GM11168 (cell line): ENCODE measurements at regions not wholly inside any gene's neighbourhood (a gene's known extent, or its start where the extent isn't known, plus 50 kb on each side); places are given as distances from the start of the nearest gene placed in this dataset.

Experiments used
- in situ Hi-C: fragments of 300-500 bp; cut with MboI; formaldehyde crosslinking; loops from one replicate; pipeline ENCODE4 v1.12.0; 2022; ENCODE audit warnings: low sequenced_read_pairs; ENCODE audit not compliant: unreplicated experiment

GRCh38 chr10:43901302-43901701 lies 252.6 kb upstream of the ZNF32 start:
- in situ Hi-C loops: no loop called here

GRCh38 chr10:43900571-43900970 lies 251.9 kb upstream of the ZNF32 start:
- in situ Hi-C loops: no loop called here

GRCh38 chr10:43899224-43899959 lies 250.7 kb upstream of the ZNF32 start:
- in situ Hi-C loops: no loop called here

GRCh38 chr10:43898592-43898991 lies 249.9 kb upstream of the ZNF32 start:
- in situ Hi-C loops: no loop called here

- in situ Hi-C loops: no loop called here
These were observed 249.2 kb upstream of the ZNF32 start for GRCh38 chr10:43897765-43898419.

GRCh38 chr10:43892062-43892770 lies 243.5 kb upstream of the ZNF32 start:
- in situ Hi-C loops: no loop called here

GRCh38 chr10:43891241-43891640 lies 242.6 kb upstream of the ZNF32 start:
- in situ Hi-C loops: no loop called here

GRCh38 chr10:43890124-43890523 lies 241.4 kb upstream of the ZNF32 start:
- in situ Hi-C loops: no loop called here

- in situ Hi-C loops: no loop called here
These were observed 239.9 kb upstream of the ZNF32 start for GRCh38 chr10:43888586-43888985.

GRCh38 chr10:43885842-43886241 lies 237.2 kb upstream of the ZNF32 start:
- in situ Hi-C loops: no loop called here

- in situ Hi-C loops: no loop called here
These were observed 236.6 kb upstream of the ZNF32 start for GRCh38 chr10:43885252-43885651.

- in situ Hi-C loops: no loop called here
These were observed 235.9 kb upstream of the ZNF32 start for GRCh38 chr10:43884501-43885105.

GRCh38 chr10:43882711-43883110 lies 234.0 kb upstream of the ZNF32 start:
- in situ Hi-C loops: no loop called here

GRCh38 chr10:43881657-43882056 lies 233.0 kb upstream of the ZNF32 start:
- in situ Hi-C loops: no loop called here

GRCh38 chr10:43880160-43880559 lies 231.5 kb upstream of the ZNF32 start:
- in situ Hi-C loops: no loop called here

- in situ Hi-C loops: no loop called here
These were observed 231.1 kb upstream of the ZNF32 start for GRCh38 chr10:43879742-43880141.

- in situ Hi-C loops: no loop called here
These were observed 230.5 kb upstream of the ZNF32 start for GRCh38 chr10:43879162-43879561.

GRCh38 chr10:43878386-43878785 lies 229.7 kb upstream of the ZNF32 start:
- in situ Hi-C loops: no loop called here

- in situ Hi-C loops: no loop called here
These were observed 228.3 kb upstream of the ZNF32 start for GRCh38 chr10:43876976-43877375.

GRCh38 chr10:43874984-43875383 lies 226.3 kb upstream of the ZNF32 start:
- in situ Hi-C loops: no loop called here

GRCh38 chr10:43873717-43874116 lies 225.0 kb upstream of the ZNF32 start:
- in situ Hi-C loops: no loop called here
